ENCODE measurements at regions not wholly inside any gene's neighbourhood (a gene's known extent, or its start where the extent isn't known, plus 50 kb on each side); places are given as distances from the start of the nearest gene placed in this dataset.
"Not testable (repeated sequence)": the region's sequence is repeated elsewhere in the genome, so short reads cannot be mapped to it uniquely, and the experiment has no call there.

DNA sequence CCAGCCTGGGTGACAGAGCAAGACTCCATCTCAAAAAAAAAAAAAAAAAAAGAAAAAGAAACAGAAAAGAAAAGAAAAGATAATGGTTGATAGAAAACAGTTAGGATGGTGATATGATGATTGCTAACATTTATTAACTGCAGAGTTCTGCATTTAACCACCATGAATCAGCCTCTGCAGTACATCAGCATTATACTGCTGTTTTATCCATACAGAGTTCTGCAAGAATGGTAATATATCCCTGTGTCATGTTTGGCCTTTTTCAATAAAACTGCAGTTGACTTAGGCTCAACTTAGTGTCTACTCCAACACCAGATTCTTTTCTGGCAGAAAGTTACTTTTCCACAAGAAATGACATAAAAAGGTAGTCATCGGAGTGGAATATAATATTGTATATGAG lies 62.6 kb downstream of the DUSP6 start:
- DNase-seq: no peak

DNA sequence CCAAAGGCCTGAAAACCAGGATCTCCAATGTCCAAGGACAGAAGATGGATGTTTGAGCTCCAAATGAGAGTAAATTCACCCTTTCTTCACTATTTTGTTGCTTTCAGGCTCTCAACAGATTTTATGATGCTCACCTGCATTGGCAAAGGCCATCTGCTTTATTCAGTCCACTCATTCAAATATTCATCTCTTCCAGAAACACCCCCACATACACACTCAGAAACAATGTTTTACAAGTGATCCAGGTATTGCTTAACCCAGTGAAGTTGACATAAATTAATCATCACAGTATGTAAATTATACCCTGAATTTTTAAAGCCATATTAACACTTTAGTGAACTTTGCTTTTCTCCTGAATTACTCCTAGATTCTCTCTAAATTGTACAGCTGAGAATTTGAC lies 63.3 kb downstream of the DUSP6 start:
- DNase-seq: no peak

DNA sequence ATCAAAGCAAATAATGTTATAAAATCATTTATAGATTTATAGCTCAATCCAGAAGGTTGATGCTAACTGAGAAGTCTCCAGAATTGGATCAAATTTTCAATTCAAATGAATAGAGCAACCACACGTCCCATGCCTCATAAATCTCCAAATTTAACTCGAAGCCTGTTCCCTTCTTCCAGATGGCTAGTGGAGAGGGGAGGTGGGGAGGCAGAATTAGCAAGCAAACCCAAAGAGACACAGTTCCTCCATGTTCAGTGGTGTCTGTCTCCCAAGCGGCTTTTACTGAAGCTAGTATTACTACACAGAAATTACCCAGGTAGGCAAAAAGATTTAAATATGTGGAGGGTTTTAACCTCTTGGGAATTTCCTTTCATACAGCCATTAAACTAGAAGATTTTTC lies 65.8 kb downstream of the DUSP6 start:
- no peak for DNase-seq

DNA sequence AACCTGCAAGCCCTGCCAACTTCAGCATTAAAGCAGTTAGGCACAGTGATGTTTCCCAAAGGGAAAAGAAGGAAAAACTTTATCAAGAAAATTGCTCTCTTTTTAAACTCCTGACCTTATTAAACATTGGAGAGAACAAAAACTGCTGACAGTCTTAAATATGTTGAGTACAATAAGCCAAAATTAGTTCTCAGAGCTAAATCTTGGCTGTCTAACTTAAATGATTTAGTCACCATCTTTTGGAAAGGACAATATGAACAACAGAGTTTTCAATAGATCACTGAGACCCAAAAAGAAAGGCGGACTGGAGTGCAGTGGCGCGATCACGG lies 70.8 kb downstream of the DUSP6 start:
- DNase-seq: no peak

DNA sequence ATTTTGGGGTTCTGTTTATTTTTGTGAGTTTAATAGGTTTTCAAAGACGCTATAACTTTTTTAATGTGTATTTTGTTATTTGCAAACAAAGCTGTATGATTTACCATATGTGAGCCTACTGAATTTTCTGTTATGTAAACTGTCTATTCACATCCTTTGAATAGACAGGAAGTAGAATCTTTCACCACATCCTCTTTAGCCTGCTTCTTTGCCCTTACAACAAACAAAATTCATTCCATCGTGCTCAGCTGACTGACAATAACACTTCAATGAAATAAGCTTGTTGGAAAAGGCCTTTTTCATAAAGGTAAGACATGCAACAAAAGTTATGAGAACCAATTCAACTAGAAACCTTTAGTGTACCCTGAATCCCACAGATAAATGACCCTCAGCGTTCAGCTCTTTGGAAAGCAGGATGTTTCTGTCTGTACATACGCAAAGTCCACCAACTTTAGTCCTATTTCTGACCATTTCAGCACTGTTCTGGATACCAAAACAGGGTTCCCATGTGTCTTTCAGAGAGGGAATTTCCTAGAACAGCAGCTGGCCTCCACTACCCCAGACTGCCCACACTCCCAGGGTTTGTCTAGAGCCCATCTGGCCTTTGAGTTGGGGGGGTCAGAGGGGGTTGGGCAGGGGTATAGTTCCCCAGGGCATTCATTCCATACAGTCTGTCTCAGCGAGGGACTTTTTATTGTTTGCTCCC lies 71.3 kb downstream of the DUSP6 start:
- no peak for DNase-seq

DNA sequence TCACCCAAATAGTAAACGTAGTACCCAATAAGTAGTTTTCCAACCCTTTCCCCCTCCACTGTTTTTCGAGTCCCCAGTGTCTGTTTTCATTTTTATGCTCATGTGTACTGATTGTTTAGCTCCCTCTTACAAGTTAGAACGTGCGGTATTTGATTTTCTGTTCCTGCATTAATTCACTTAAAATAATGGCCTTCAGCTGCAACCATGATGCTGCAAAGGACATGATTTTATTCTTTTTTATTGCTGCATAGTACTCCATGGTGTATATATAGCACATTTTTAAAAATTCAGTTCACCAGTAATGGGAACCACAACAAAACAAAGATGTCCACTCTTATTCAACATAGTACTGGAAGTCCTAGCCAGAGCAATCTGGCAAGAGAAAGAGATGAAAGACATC lies 72.8 kb downstream of the DUSP6 start:
- no peak for DNase-seq

DNA sequence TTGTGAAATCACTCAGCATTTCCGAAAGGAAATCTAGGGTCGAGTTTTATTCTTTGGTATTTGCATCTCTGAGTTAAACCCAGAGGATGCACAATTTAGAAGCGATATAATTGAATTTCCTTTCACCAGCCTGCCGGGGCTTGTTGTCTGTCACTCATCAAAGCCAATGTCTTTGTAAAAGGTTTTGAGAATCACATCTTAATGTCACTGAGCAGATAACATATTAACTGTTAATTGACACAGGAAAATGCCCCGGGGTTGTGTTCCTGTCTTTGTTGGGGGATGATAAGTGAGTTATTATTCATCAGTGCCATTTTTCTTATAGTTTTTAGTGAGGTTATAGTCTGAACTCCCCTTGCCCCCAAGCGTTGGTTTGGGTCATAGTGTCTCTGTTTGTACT lies 73.4 kb downstream of the DUSP6 start:
- no peak for DNase-seq

DNA sequence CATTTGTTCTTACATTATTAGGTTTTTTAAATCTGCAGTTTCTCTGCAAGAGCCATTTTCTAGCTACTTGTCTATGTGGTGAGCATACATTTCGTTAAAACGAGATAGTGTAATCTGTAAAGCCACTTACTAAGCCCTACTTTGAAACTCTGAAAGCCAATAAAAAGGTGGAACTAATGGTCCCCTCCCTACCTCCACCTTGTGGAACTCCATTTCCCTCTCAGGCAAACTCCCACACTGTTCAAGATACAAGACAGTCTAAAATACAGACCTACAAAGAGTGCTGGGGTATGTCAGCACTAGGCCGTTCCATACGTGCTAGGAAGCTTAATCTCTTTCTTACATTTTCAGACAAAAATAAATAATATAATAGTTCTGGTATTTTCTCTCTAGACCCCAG lies 74.1 kb downstream of the DUSP6 start:
- no peak for DNase-seq

DNA sequence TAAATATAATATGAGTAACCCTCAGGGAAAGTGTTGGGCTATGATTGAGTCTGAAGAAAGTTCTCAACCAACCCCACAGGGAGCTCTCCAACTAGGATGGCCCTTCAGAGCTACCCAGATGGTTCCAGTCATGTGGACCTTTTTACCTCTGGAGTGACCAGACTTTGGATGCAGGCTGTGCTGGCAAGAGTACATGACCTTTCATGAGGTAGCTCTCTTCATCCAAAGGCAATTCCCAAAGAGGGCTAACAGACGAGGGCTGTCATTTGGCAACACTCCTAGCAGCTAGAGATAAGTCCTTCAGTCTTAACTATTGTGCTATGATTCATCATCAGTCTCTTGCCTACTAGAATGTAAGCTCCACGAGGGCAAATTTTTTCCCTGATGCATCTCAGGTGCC lies 75.4 kb downstream of the DUSP6 start:
- DNase-seq: no peak

DNA sequence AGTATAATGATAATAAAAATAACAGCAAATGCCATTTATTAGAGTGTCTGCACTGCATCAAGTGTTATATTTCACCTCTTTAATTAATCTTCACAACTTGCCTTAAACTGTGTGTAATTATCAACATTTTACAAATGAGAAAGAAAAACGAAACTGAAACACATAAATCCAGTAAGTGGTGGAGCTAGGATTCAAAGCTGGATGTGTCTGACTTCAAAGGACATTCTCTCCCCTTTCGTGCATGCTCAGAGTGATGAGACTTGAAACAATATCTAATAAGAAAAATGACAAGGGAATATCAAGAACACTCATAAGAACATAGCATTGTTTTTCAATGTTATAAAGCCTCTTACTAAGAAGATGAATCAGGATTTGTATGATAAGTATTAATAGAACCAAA lies 78.8 kb downstream of the DUSP6 start:
- no peak for DNase-seq

DNA sequence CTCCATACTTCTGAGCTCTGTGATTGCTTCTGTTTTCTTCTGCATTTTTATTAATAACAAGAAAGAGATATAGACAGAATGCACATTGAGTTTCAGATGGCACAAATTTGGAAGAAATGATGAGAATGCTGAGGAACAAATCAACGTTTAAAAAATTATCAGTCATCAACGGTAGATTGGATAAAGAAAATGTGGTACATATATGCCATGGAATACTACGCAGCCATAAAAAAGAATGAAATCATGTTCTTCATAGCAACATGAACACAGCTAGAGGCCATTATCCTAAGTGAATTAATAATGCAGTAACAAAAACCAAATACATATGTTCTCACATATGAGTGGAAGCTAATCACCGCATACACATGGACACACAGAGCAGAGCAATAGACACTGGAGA lies 81.8 kb downstream of the DUSP6 start:
- DNase-seq: no peak

DNA sequence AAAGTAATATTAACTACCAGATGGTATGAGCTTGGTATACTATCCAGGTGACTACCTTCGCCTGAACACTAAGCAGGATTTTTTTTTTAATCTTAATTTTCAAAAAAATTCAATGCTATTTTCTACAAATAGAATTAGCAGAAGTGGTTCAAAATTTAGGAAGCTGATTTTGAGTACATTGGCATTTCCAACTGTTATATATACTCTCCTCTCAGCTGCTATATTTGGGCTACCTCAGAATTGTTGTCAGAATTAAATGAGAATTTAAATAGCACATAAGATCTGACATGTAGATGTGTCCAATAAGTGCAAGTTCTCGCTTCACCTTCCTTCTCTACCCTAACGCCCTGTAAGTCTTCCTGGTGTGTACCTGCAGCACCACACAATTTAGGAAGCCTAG lies 83.1 kb downstream of the DUSP6 start:
- DNase-seq: no peak

DNA sequence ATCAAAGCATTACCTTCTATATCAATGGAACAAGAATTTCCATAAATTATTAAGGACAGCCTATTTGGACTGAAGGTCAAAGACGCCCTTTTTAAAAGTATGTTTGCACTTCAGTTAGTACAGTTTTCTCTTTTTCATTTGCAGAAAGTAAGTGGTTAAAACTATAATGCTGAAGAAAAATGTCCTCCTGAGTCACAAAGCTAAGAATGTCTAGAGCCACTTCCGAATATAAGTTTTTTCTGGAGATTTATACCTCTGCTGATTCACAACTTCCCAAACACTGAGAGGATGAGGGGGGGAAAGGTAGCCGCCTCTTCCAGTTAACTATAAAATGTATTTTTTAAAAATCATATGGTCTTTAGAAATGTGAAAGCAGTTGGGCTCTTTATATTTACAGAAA lies 84.9 kb downstream of the DUSP6 start:
- DNase-seq: no peak

DNA sequence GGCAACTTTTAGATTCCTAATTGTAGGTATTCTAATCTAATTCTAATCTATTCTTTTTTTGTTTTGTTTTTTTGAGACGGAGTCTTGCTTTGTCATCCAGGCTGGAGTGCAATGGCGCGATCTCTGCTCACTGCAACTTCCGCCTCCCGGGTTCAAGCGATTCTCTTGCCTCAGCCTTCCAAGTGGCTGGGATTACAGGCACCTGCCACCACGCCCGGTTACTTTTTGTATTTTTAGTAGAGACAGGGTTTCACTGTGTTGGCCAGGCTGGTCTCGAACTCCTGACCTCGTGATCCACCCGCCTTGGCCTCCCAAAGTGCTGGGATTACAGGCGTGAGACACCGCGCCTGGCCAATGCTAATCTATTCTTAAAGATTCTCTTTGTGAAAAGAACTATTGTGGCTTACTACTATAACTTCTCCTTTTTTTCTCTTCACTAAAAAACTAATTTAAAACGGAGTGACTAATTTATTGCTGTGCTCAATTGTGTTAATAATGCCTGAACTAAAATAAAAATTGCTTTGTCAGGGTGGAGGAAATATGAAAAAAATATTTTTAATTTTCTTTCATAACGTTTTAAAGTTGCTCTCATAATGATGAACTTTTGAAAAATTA lies 85.6 kb downstream of the DUSP6 start:
- not testable (repeated sequence) for DNase-seq

DNA sequence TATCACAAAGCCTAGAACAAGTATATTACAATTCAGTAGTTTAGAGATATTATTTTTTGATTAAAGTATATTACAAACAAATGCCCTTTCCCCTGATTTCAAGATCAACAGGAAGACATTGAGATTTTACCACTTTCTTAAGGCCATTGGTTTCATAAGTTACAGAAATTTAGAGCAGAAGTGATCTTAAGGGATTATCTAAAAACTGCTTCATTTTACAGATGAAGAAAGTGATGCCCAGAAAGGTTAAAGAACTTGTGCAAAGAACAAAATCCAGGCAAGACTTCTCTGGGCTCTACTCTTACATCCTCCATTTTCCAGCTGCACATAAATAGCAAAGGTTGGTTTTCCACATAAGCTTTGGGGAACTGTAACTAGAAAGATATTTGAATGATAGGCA lies 87.5 kb downstream of the DUSP6 start:
- no peak for DNase-seq

DNA sequence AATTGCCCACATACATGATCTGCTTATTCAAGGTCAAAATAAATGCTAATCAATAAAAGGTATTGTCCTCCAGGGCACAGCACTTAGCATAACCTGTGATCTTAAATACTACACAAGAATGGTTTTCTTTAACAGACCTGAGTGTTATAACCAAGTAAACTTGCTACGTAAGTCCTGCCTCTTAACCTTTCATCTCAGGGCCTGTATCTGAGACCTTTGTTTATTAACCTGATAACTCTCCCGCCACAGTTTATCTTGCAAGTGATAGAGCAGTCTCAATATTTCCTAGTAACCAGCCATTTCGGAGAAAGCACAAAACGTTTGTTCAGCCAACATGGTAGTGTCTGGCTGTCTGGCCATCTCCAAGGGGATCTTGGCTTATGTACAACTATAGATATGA lies 88.4 kb downstream of the DUSP6 start:
- DNase-seq: no peak

DNA sequence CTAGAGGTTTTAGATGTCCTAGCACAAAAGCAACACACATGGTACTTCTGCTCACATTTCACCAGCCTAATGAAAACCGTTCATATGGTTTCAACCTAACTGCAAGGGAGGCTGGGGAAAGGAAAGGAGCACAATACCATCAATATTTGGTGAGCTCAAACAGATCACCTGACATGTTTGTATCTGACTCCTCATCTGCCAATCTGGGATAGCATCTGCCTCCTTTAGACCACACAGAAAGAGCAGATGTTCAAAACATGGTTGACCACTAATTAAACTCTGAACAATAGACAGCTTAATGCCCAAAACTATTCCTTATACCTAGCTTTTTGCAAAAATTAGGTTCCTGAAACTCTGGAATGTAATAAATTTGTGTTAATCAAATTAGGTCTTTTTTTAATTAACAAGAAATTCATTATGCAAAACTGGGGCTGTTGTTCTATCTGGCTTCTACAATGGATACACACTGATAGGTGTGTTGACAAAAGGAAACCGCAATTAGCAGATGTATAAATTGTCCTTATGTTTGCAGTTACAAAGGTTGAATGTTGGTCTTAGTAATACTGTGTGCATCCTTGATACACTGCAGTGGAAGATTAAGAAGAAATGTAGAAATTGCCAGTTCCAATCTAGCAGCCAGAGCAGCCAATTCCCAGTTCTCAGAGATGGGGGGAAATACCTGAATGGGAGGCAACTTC lies 89.3 kb downstream of the DUSP6 start:
- no peak for DNase-seq

DNA sequence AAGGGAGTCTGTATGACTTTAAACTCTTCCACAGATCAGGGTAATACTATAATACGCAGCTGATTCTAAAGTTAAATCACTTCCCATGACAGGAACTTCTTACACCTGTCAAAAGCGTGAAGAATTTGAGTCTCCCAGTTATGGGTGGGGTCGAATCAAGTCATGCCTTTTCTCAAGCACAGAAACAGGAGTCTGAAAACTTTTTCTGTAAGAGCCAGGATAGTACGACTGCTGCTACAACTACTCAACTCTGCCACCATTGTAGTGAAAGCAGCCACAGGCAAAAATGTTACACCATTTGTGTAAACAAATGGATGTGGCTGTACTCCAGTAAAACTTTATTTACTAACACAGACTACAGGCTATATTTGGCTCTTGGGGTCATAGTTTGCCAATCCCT lies 90.3 kb downstream of the DUSP6 start:
- DNase-seq: no peak

DNA sequence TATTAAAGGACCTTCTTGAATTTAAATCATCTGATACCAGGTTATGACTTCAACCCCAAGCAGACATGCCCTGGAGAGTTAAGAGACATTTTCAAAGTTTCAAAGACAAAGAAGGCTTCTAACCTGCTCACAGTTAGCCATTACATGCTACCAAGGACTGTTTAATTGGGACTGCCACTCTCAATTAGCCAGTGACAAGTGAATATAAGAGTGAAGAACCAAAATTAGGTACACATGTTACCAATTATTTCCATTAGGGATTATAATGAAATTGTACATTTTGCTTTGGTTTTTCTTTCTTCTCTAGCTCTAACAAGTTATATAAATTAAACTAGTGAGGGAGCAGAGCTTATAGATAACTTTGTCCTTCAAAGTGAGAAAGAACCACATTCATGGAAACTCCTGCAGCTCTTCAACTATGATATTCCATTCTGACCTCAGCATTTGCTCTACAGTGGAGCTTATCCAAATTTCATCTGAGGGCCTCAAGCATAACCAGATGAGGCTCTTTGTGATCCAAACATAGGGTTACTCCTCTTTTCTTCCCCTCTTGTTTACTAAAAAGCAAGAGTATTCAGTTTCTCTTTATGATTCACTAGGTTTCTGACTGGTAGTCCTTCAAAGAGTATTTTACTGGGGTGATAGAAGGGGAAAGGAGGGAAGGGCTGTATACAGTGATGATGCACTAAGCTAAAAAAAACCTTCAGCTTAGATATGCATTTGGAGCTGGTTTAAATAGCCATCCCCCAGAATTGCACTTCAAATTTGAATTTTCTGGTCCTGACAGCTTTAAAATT lies 91.3 kb downstream of the DUSP6 start:
- no peak for DNase-seq

DNA sequence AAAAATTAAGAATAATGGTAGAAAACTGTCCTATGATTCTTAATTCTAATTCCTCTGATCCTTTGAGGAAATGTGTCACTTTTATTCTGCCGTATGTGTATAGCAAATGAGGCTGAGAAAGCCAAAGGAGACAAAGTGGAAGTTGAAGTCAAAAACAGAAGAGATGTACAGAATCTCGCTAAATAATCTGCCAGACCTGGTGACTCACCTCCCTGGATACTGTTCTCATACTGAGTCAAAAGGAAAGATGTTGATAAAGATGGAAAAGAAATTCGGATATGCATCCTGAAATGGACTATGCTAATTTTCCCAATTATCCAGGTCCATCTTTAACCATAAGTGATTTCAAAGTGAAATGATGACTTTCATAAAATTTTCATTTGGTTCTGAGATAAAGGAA lies 92.5 kb downstream of the DUSP6 start:
- DNase-seq: no peak

DNA sequence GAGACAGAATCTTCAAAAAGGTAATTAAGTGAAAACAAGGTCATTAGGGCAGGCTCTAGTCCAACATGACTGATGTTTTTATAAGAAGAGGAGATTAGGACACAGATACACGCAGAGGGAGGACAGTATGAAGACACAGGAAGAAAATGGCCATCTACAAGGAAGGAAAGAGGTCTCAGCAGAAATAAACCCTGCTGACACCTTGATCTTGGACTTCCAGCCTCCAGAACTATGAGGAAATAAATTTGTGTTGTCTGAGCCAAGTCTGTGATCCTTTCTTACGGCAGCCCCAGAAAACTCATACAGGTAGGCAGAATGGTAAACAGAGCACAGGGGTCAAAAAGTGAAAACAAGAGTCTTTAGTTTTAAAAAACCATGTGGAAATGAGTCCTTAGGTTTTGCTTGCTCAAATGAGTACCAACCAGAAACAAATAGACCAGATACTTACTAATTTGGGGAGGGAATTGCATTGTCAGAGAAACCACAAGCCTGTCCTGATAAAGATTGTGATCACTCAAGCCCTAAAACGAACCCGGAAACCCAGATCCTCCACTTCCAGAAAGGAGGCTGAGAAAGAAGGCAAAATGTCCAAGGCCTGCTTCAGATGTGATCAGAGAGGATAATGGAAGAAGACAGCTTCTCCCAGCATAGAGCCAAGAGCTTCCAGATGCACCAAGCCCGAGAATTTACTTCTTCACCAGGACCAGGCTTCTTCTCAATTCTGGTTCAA lies 93.9 kb downstream of the DUSP6 start:
- no peak for DNase-seq

DNA sequence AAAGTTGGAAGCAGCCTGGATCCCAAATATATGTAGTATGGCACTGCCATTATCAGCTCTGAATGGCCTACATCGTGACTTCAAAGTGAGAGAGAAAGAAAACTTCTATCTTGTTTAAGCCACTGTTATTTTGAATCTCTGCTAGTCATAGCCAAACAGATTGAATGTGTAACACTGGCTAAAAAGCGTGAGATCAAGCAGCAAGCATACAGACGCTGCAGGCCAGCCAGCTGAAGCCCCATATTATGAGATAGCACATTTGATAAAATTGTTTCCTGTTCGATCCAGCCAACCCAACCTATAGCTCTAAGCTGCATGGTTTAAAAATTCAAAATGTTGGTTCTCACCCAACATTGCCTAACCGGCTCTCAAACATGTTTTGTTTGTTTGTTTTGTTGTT lies 95.0 kb downstream of the DUSP6 start:
- DNase-seq: no peak

DNA sequence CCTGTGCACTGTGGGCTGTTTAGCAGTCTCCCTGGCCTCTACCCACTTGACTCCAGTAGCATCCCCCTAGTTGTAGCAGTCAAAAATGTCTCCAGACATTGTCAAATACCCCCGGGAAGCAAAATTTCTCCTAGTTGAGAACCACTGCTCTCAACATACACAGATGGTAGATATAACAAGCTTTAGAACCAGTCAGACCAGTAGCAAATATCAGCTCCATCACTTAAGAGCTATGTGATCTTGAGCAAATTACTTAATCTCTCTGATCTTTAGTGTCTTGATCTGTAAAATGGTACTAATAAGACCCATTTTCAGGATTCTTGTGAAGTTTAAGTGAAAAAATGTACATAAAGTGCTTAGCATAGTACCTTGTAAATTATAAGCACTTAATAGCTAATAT lies 96.2 kb downstream of the DUSP6 start:
- no peak for DNase-seq

Data from occipital lobe (tissue), 1 donor.